Testis (tissue), 2 donors: ENCODE measurements at regions not wholly inside any gene's neighbourhood (a gene's known extent, or its start where the extent isn't known, plus 50 kb on each side); places are given as distances from the start of the nearest gene placed in this dataset.

ENCODE experiments used
- POLR2A ChIP-seq: fragments of 450-650 bp; IDR thresholded peaks from one replicate; pipeline ENCODE4 v1.6.1; 2017; ENCODE audit warnings: antibody characterized with exemption, mild to moderate bottlenecking, moderate library complexity
- TF ChIP-seq, protein P1 (sequence below), 3 experiments: fragments of 450-650 bp in 2 of 3; fragments of 200-600 bp in 1 of 3; sonication (generic) in 1 of 3; IDR thresholded peaks; one replicate each; pipeline ENCODE4 v1.5.1; 2016 to 2019; ENCODE audit warnings: antibody characterized with exemption in 3 of 3, mild to moderate bottlenecking in 2 of 3, moderate library complexity in 1 of 3

DNA sequence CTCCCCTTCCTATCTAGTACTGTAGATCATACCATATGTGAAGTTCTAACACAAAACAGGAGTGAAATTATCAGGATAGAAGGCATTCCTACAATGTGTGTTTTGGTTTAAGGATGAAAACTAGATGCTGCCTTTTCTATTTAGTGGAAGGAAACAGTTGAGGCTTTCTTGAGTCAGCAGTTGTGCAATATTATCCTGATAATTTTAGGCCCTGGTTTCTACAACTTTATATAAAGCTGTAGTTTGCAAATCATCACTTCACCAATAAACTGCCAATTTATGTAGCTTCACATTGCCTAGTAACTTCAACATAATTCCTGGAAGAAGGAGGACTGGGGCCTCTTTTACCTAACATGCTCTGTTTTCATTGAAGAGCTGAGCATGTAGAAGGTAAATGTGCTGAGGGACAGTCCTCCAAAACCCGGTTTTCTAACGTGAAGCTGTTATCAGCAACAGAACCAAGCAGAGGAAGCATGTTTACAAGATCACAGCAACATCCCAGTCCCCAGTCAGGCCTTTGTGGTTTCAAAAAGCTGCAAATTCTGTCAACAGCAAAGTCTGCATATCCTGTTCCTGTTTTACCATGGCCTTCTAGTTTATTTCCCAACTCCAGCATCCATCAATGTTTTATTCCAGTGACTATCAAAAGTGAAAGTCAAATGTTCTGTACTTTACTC, 513.4 kb upstream of the MEF2C start:
- TF ChIP-seq, protein P1, sequence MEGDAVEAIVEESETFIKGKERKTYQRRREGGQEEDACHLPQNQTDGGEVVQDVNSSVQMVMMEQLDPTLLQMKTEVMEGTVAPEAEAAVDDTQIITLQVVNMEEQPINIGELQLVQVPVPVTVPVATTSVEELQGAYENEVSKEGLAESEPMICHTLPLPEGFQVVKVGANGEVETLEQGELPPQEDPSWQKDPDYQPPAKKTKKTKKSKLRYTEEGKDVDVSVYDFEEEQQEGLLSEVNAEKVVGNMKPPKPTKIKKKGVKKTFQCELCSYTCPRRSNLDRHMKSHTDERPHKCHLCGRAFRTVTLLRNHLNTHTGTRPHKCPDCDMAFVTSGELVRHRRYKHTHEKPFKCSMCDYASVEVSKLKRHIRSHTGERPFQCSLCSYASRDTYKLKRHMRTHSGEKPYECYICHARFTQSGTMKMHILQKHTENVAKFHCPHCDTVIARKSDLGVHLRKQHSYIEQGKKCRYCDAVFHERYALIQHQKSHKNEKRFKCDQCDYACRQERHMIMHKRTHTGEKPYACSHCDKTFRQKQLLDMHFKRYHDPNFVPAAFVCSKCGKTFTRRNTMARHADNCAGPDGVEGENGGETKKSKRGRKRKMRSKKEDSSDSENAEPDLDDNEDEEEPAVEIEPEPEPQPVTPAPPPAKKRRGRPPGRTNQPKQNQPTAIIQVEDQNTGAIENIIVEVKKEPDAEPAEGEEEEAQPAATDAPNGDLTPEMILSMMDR (IDR thresholded peaks at IDR 0.05), result no peak
- TF ChIP-seq POLR2A, result no peak
